ENCODE measurements at regions not wholly inside any gene's neighbourhood (a gene's known extent, or its start where the extent isn't known, plus 50 kb on each side); places are given as distances from the start of the nearest gene placed in this dataset.

- TF ChIP-seq, protein P1, sequence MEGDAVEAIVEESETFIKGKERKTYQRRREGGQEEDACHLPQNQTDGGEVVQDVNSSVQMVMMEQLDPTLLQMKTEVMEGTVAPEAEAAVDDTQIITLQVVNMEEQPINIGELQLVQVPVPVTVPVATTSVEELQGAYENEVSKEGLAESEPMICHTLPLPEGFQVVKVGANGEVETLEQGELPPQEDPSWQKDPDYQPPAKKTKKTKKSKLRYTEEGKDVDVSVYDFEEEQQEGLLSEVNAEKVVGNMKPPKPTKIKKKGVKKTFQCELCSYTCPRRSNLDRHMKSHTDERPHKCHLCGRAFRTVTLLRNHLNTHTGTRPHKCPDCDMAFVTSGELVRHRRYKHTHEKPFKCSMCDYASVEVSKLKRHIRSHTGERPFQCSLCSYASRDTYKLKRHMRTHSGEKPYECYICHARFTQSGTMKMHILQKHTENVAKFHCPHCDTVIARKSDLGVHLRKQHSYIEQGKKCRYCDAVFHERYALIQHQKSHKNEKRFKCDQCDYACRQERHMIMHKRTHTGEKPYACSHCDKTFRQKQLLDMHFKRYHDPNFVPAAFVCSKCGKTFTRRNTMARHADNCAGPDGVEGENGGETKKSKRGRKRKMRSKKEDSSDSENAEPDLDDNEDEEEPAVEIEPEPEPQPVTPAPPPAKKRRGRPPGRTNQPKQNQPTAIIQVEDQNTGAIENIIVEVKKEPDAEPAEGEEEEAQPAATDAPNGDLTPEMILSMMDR (IDR thresholded peaks at IDR 0.05) = no peak
- no peak for TF ChIP-seq POLR2A (IDR thresholded peaks at IDR 0.05)
These were observed 93.7 kb downstream of the CTH start for GRCh38 chr1:70504821-70505193.

Data from thyroid gland (tissue), 4 donors.